Neural cell (in vitro differentiated cells): ENCODE measurements at regions not wholly inside any gene's neighbourhood (a gene's known extent, or its start where the extent isn't known, plus 50 kb on each side); places are given as distances from the start of the nearest gene placed in this dataset.
"Not testable (repeated sequence)": the region's sequence is repeated elsewhere in the genome, so short reads cannot be mapped to it uniquely, and the experiment has no call there.

Experiments used
- EP300 ChIP-seq: fragments of 450-650 bp; conservative IDR thresholded peaks from 2 replicates; pipeline ENCODE4 v1.6.1; 2014; ENCODE audit warnings: antibody characterized with exemption, mild to moderate bottlenecking, moderate library complexity; ENCODE audit not compliant: poor library complexity, severe bottlenecking
- RAD21 ChIP-seq: fragments of 450-650 bp; conservative IDR thresholded peaks from 2 replicates; pipeline ENCODE4 v1.6.1; 2014; ENCODE audit warnings: antibody characterized with exemption, mild to moderate bottlenecking, moderate library complexity
- TAF1 ChIP-seq: IDR thresholded peaks from 2 replicates; pipeline ENCODE4 v1.6.1; 2012; ENCODE audit warnings: low read depth
- TF ChIP-seq, protein P1 (sequence below): fragments of 450-650 bp; IDR thresholded peaks from 2 replicates; pipeline ENCODE4 v1.5.1; 2014; ENCODE audit warnings: antibody characterized with exemption, mild to moderate bottlenecking, moderate library complexity; ENCODE audit not compliant: poor library complexity, severe bottlenecking

DNA sequence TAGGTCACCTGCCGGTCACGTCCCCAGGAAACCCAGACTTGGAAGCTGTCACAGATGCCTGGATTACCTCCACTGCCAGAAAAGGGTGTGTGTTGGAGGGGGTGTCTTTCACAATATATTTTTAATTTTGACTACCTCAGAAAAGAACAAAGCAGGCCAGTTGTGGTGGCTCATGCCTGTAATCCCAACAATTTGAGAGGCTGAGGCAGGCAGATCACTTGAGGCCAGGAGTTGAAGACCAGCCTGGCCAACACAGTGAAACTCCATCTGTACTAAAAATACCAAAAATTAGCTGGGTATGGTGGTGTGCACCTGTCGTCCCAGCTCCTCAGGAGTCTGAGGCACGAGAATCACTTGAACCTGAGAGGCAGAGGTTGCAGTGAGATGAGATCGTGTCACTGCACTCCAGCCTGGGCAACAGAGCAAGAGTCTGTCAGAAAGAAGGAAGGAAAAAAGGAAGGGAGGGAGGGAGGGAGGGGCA, 81.6 kb upstream of the FGF3 start:
- TF ChIP-seq, protein P1, sequence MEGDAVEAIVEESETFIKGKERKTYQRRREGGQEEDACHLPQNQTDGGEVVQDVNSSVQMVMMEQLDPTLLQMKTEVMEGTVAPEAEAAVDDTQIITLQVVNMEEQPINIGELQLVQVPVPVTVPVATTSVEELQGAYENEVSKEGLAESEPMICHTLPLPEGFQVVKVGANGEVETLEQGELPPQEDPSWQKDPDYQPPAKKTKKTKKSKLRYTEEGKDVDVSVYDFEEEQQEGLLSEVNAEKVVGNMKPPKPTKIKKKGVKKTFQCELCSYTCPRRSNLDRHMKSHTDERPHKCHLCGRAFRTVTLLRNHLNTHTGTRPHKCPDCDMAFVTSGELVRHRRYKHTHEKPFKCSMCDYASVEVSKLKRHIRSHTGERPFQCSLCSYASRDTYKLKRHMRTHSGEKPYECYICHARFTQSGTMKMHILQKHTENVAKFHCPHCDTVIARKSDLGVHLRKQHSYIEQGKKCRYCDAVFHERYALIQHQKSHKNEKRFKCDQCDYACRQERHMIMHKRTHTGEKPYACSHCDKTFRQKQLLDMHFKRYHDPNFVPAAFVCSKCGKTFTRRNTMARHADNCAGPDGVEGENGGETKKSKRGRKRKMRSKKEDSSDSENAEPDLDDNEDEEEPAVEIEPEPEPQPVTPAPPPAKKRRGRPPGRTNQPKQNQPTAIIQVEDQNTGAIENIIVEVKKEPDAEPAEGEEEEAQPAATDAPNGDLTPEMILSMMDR: not testable (repeated sequence)
- TF ChIP-seq RAD21, EP300, TAF1: not testable (repeated sequence)
